ENCODE measurements at regions not wholly inside any gene's neighbourhood (a gene's known extent, or its start where the extent isn't known, plus 50 kb on each side); places are given as distances from the start of the nearest gene placed in this dataset.

DNA sequence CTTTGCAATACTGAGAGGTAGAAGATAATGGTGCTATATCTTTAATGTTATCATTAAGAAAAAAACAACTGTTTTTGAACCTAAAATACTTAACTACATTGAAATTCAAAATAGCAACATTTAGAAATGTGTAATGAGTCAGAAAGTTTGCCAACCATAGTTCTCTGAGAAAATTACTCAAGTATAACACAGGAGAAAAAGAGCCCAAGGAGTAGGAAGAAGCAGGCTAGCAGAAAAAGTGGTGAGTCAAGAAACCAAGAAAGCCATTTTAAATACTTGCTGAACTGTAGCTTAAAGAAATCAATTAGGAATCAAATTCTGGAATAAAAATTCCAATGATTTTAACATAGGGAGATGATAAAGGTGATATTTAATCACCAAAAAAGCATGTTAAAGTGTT lies 181.0 kb upstream of the RSPO3 start:
- no peak for TF ChIP-seq Cebpa-rat (IDR thresholded peaks at IDR 0.05)
- Histone ChIP-seq H3K4me3 (no peak overlapping the region), H3K27me3 (no peaks in the 10 kb centered on the region), H3K4me2 (no peak overlapping the region), H3K36me3 (no peaks in the 10 kb centered on the region), H3K9me3 (no peaks in the 10 kb centered on the region), H3K27ac (no peak overlapping the region), H3K9ac (no peak overlapping the region), H3K4me1 (no peaks in the 10 kb centered on the region), H4K20me1 (no peaks in the 10 kb centered on the region)

DNA sequence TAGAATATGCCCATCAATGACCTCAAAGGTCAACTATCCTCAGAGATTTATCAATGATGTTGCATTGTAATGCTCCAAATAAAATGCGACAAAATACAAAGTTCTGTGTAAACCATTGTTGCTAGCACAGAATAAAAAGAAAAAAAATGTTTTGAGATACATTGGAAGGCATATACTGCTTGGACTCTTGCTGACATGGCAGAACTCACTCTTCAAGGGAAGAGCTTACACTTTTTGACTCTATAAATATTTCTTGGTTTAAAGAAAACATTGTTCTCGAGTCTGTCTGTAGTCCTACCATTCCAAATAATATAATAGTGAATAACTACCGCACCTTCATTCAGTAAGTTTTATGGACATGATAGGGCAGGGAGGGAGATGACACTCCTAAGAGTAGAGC lies 178.7 kb upstream of the RSPO3 start:
- Histone ChIP-seq H3K4me1 (no peaks in the 10 kb centered on the region), H3K9ac (no peak overlapping the region), H3K27me3 (no peaks in the 10 kb centered on the region), H3K36me3 (no peaks in the 10 kb centered on the region), H4K20me1 (no peaks in the 10 kb centered on the region), H3K4me2 (no peak overlapping the region), H3K27ac (no peak overlapping the region), H3K9me3 (no peaks in the 10 kb centered on the region), H3K4me3 (no peak overlapping the region)
- TF ChIP-seq Cebpa-rat (IDR thresholded peaks at IDR 0.05), result no peak

DNA sequence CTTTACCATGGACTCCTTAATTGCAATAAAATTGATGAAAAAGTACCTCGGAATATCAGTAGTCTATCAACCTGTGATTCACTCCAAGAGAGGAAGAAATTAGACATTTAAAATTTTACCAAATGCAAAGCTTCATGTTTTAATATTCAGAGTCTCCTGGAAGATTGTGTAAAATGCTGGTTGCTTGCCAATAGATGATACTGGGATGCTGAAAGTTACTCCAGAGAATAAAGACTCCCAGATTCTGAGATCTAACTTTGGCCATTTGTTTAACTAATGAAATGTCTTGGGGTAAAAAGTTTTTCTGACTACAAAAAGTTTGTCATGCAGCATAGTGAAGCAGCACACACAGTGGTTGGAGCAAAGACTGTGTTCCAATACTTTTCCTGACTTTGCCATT lies 176.7 kb upstream of the RSPO3 start:
- Histone ChIP-seq H3K27me3 (no peaks in the 10 kb centered on the region), H3K9ac (no peak overlapping the region), H3K36me3 (no peaks in the 10 kb centered on the region), H4K20me1 (no peaks in the 10 kb centered on the region), H3K27ac (no peak overlapping the region), H3K4me1 (no peaks in the 10 kb centered on the region), H3K9me3 (no peaks in the 10 kb centered on the region), H3K4me3 (no peak overlapping the region), H3K4me2 (no peak overlapping the region)
- no peak for TF ChIP-seq Cebpa-rat (IDR thresholded peaks at IDR 0.05)

DNA sequence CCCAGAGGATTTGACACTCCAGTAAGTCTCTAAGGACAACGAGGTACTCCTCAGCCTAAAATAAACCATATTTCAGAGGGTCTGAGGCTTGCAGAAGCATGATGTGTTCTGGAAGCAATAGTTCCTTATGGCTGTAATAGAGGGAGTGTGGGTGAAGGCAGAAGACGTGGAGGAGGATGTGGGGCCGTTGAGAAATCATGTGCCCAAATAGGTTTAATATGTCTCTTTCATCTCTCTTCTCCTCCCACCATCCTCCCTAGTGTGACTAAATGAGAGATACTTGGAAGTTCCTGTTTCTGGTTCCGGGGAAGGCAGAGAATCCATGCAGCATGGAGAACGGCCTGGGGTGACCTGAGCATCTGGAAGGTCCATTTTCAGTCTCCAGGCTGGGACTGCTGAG lies 174.0 kb upstream of the RSPO3 start:
- Histone ChIP-seq H3K36me3 (no peaks in the 10 kb centered on the region), H3K4me3 (no peak overlapping the region), H3K27me3 (no peaks in the 10 kb centered on the region), H3K27ac (no peak overlapping the region), H3K4me1 (no peaks in the 10 kb centered on the region), H4K20me1 (no peaks in the 10 kb centered on the region), H3K4me2 (no peak overlapping the region), H3K9ac (no peak overlapping the region), H3K9me3 (no peaks in the 10 kb centered on the region)
- no peak for TF ChIP-seq Cebpa-rat (IDR thresholded peaks at IDR 0.05)

DNA sequence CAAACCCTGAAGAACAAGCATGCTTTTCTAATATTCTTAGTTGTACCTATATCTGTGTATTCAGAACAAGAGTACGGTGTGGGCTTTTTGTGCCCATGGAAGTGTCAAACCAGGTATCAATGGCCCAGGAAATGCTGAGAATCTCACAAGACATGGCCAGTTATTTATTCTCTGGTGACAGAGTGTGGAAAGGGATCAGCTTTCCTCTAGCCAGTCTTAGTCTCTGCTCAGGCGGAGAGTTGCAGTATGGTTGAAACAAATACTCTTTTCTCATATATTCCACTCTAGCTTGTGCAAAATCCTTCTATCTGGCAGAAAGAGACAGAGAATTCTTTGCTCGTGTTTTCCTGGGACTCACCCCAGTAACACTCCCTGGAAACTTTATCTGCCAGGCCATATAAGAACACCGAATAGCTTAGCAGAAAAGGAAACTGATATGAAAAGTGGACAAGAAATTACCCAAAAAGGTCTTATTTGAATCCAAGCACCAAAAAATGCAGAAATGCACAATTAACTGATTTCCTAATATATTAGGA lies 173.3 kb upstream of the RSPO3 start:
- Histone ChIP-seq H3K36me3 (no peaks in the 10 kb centered on the region), H3K27me3 (no peaks in the 10 kb centered on the region), H3K27ac (no peak overlapping the region), H4K20me1 (no peaks in the 10 kb centered on the region), H3K4me2 (no peak overlapping the region), H3K9ac (no peak overlapping the region), H3K9me3 (no peaks in the 10 kb centered on the region), H3K4me1 (no peaks in the 10 kb centered on the region), H3K4me3 (no peak overlapping the region)
- TF ChIP-seq Cebpa-rat (IDR thresholded peaks at IDR 0.05), result no peak

DNA sequence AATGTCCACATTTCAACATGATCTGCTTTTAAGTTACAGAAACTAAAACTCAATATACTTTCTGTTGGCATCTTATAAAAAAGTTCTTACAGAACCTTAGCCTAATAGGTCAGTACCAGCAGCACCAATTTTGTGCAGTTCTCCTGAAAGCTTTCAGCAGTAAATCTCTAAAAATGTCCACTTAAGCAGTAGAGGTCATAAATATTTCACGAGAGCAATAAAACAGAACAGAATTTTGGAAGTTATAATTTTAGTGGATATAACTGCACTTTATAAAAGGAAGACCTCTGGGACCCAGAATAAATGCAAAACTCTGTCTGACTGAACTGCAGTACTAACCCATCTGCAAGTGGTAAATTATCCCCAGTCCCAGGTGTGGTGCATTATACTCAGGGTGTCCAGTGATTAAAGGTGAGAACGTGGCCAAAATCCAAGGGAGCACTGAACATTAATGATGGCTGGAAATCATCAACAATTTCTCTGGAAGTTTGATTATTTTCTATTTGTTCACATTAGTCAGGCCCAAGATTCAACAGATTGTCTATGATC lies 172.6 kb upstream of the RSPO3 start:
- Histone ChIP-seq H3K27ac (no peak overlapping the region), H3K4me3 (no peak overlapping the region), H3K9me3 (no peaks in the 10 kb centered on the region), H4K20me1 (no peaks in the 10 kb centered on the region), H3K27me3 (no peaks in the 10 kb centered on the region), H3K4me2 (no peak overlapping the region), H3K4me1 (no peaks in the 10 kb centered on the region), H3K36me3 (no peaks in the 10 kb centered on the region), H3K9ac (no peak overlapping the region)
- no peak for TF ChIP-seq Cebpa-rat (IDR thresholded peaks at IDR 0.05)

DNA sequence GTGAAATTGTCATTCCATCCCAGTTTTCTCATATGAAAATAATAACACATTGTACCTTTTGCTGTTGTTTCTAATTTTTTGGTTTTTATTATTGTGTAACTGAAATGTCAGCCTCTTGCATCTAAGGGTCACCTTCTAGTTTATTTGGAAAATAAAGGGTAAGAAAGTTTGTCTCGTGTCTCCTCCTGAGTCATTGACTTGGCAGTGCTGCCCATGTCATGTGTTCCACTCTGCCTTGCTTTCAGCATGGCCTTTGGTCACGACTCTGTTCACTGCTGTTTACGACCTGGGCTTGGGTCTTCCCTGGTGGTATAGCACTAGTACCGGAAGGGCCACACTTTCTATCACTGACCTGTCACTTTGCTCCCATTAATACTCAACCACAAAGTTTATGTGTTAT lies 171.4 kb upstream of the RSPO3 start:
- H3K9ac ChIP-seq, result no peak overlapping the region
- no peak overlapping the region for H3K27ac ChIP-seq
- H4K20me1 ChIP-seq, result no peaks in the 10 kb centered on the region
- no peaks in the 10 kb centered on the region for H3K4me1 ChIP-seq
- no peak for TF ChIP-seq Cebpa-rat (IDR thresholded peaks at IDR 0.05)
- H3K36me3 ChIP-seq, result no peaks in the 10 kb centered on the region
- H3K4me3 ChIP-seq, result no peak overlapping the region
- H3K9me3 ChIP-seq, result no peaks in the 10 kb centered on the region
- no peaks in the 10 kb centered on the region for H3K27me3 ChIP-seq
- no peak overlapping the region for H3K4me2 ChIP-seq

DNA sequence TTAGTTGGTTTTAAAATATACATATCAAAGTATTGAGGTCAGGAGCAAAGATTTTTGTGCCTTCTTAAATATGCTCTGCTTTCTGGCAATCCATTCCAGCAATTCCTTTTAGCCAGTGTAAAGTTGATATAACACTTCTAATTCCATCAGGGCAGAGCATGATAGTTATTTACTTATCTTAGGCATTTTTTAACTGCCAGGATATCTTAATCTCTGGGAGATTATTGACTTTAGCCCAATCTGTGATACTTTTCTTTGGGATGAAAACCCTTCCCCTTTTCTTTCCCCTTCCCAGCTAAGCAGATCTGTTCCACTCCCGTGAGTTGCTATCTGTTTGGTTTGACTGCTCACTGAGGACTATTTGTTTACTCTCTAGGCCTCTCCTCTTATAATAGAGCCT lies 168.7 kb upstream of the RSPO3 start:
- TF ChIP-seq Cebpa-rat (IDR thresholded peaks at IDR 0.05), result no peak
- H3K4me1 ChIP-seq, result no peaks in the 10 kb centered on the region
- no peak overlapping the region for H3K4me2 ChIP-seq
- no peaks in the 10 kb centered on the region for H3K9me3 ChIP-seq
- no peak overlapping the region for H3K4me3 ChIP-seq
- H3K27me3 ChIP-seq, result no peaks in the 10 kb centered on the region
- no peaks in the 10 kb centered on the region for H3K36me3 ChIP-seq
- no peak overlapping the region for H3K27ac ChIP-seq
- H3K9ac ChIP-seq, result no peak overlapping the region
- no peaks in the 10 kb centered on the region for H4K20me1 ChIP-seq

DNA sequence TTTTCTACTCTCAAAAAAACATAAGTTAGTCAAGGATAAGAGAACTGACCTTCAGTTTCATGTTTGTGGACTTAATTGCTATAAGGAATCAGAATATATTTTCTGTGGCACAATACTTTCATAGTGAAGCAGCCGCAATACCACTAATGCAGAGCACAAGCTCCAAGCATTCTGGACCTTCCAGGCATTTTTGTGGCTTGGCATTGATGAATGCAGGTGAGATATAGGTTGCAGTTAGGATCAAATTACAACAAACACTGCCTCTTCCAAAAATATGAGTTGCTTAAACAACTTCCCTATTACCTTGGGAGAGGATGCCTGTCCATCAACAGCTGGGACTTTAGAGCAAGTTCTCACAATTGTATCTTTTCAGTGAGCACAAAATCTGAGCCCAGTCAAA lies 162.8 kb upstream of the RSPO3 start:
- H3K27ac ChIP-seq, result no peak overlapping the region
- no peaks in the 10 kb centered on the region for H4K20me1 ChIP-seq
- H3K4me2 ChIP-seq, result no peak overlapping the region
- no peak overlapping the region for H3K9ac ChIP-seq
- no peaks in the 10 kb centered on the region for H3K4me1 ChIP-seq
- H3K4me3 ChIP-seq, result no peak overlapping the region
- H3K36me3 ChIP-seq, result no peaks in the 10 kb centered on the region
- H3K27me3 ChIP-seq, result no peaks in the 10 kb centered on the region
- no peak for TF ChIP-seq Cebpa-rat (IDR thresholded peaks at IDR 0.05)
- no peaks in the 10 kb centered on the region for H3K9me3 ChIP-seq

DNA sequence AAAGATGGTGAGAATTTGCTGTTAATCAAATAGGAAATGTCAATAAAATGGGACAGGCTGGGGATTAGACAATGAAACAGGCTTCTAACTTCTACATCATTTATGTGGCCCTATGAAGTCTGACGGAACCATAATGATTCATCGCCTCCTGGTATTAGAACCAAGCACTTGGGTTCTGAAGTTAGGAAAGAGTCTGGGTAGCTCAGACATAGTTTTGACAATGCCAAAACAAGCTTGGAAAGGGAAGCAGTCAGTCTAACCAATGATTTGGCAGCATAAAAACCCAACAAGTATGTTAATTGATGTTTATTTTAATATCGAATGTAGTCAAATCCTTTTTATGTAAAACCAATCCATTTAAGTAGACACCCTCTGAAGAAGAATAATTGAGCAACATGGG lies 160.8 kb upstream of the RSPO3 start:
- no peaks in the 10 kb centered on the region for H3K9me3 ChIP-seq

DNA sequence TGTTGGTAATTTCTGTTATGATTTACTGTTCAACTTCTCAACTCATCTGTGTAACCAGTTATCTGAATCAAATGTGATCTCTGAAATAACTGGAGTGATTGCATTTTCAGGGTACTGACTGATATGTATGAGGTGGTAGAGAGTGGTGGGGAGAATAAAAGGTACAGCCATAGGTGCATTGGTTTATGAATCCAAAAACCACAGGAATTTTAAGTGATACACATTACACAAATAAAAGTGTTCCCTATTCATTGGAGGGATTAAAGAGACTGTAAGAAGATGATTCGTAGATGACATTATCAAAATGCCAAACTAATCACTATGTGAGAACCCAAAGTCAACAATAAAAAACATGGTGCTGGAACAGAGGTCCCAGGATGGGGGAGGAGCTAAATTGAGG lies 158.7 kb upstream of the RSPO3 start:
- no peak for TF ChIP-seq Cebpa-rat (IDR thresholded peaks at IDR 0.05)
- H3K36me3 ChIP-seq, result no peaks in the 10 kb centered on the region
- H4K20me1 ChIP-seq, result no peaks in the 10 kb centered on the region
- H3K27ac ChIP-seq, result no peak overlapping the region
- no peaks in the 10 kb centered on the region for H3K4me1 ChIP-seq
- H3K27me3 ChIP-seq, result no peaks in the 10 kb centered on the region
- H3K4me2 ChIP-seq, result no peak overlapping the region
- no peak overlapping the region for H3K4me3 ChIP-seq
- H3K9ac ChIP-seq, result no peak overlapping the region
- H3K9me3 ChIP-seq, result no peaks in the 10 kb centered on the region

More for the DNA sequence above, 160.8 kb upstream of the RSPO3 start:
- Histone ChIP-seq H3K4me1 (no peaks in the 10 kb centered on the region), H3K36me3 (no peaks in the 10 kb centered on the region), H4K20me1 (no peaks in the 10 kb centered on the region), H3K9ac (no peak overlapping the region), H3K4me3 (no peak overlapping the region), H3K27ac (no peak overlapping the region), H3K4me2 (no peak overlapping the region), H3K27me3 (no peaks in the 10 kb centered on the region)
- TF ChIP-seq Cebpa-rat (IDR thresholded peaks at IDR 0.05), result no peak

All from BLaER1 (cell line).